ENCODE measurements at regions not wholly inside any gene's neighbourhood (a gene's known extent, or its start where the extent isn't known, plus 50 kb on each side); places are given as distances from the start of the nearest gene placed in this dataset.
"Not testable (repeated sequence)": the region's sequence is repeated elsewhere in the genome, so short reads cannot be mapped to it uniquely, and the experiment has no call there.

- no peaks in the 10 kb centered on the region for H3K27me3 ChIP-seq (ENCODE audit: control insufficient read depth in 5 of 5, insufficient read depth in 4 of 5, low read length in 5 of 5)
- no peak overlapping the region for H3K27ac ChIP-seq (ENCODE audit: low read depth, low read length)
- no peaks in the 10 kb centered on the region for H3K36me3 ChIP-seq (ENCODE audit: control insufficient read depth in 5 of 5, insufficient read depth in 5 of 5, low read length in 5 of 5)
- H3K4me1 ChIP-seq (ENCODE audit: control insufficient read depth in 5 of 5, insufficient read depth in 5 of 5, low read length in 5 of 5): no peaks in the 10 kb centered on the region
- H3K9ac ChIP-seq (ENCODE audit: low read length in 5 of 5): no peak overlapping the region
- H3K4me3 ChIP-seq (ENCODE audit: low read depth in 1 of 5, low read length in 5 of 5): no peak overlapping the region
- H3K9me3 ChIP-seq (ENCODE audit: control insufficient read depth in 5 of 5, low read length in 5 of 5): peaks cover 0 to 4% (median 0%) of the 10 kb centered on the region in 5 donors
Observed at GRCh38 chr18:22822841-22823508, 110.2 kb upstream of the RBBP8 start.

GRCh38 chr18:22826726-22827125 lies 106.4 kb upstream of the RBBP8 start:
- H3K9ac ChIP-seq (ENCODE audit: low read length in 5 of 5): no peak overlapping the region
- H3K4me1 ChIP-seq (ENCODE audit: control insufficient read depth in 5 of 5, insufficient read depth in 5 of 5, low read length in 5 of 5): no peaks in the 10 kb centered on the region
- H3K27ac ChIP-seq (ENCODE audit: low read depth, low read length): no peak overlapping the region
- H3K27me3 ChIP-seq (ENCODE audit: control insufficient read depth in 5 of 5, insufficient read depth in 4 of 5, low read length in 5 of 5): no peaks in the 10 kb centered on the region
- H3K9me3 ChIP-seq (ENCODE audit: control insufficient read depth in 5 of 5, low read length in 5 of 5): peaks cover 0 to 4% (median 0%) of the 10 kb centered on the region in 5 donors
- no peak overlapping the region for H3K4me3 ChIP-seq (ENCODE audit: low read depth in 1 of 5, low read length in 5 of 5)
- H3K36me3 ChIP-seq (ENCODE audit: control insufficient read depth in 5 of 5, insufficient read depth in 5 of 5, low read length in 5 of 5): no peaks in the 10 kb centered on the region

- Histone ChIP-seq H3K27ac (ENCODE audit: low read depth, low read length) (no peak overlapping the region), H3K4me1 (ENCODE audit: control insufficient read depth in 5 of 5, insufficient read depth in 5 of 5, low read length in 5 of 5) (no peaks in the 10 kb centered on the region), H3K9me3 (ENCODE audit: control insufficient read depth in 5 of 5, low read length in 5 of 5) (peaks cover 0 to 4% (median 0%) of the 10 kb centered on the region in 5 donors), H3K27me3 (ENCODE audit: control insufficient read depth in 5 of 5, insufficient read depth in 4 of 5, low read length in 5 of 5) (no peaks in the 10 kb centered on the region), H3K4me3 (ENCODE audit: low read depth in 1 of 5, low read length in 5 of 5) (no peak overlapping the region), H3K9ac (ENCODE audit: low read length in 5 of 5) (no peak overlapping the region), H3K36me3 (ENCODE audit: control insufficient read depth in 5 of 5, insufficient read depth in 5 of 5, low read length in 5 of 5) (no peaks in the 10 kb centered on the region)
Observed at GRCh38 chr18:22827216-22827615, 105.9 kb upstream of the RBBP8 start.

DNA sequence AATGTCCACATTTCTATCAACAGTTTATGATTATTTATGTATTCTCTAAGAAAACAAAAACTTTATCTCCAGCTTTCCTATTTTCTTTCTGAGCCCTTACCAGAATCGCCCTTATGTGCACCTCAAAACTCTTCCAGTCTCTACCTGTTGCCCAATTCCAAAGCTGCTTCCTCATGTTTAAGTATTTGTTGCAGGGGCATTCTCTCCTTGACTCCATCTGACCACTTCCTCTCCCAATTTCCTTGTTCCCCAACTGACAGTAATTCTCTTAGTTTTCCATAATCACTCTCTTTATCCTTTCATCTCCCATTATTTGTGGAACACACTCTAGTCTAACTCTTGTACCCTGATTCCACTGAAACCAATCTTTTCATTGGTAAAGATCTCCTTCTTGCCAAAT lies 105.4 kb upstream of the RBBP8 start:
- Histone ChIP-seq H3K27ac (ENCODE audit: low read depth, low read length) (no peak overlapping the region), H3K4me3 (ENCODE audit: low read depth in 1 of 5, low read length in 5 of 5) (no peak overlapping the region), H3K9ac (ENCODE audit: low read length in 5 of 5) (no peak overlapping the region), H3K27me3 (ENCODE audit: control insufficient read depth in 5 of 5, insufficient read depth in 4 of 5, low read length in 5 of 5) (no peaks in the 10 kb centered on the region), H3K36me3 (ENCODE audit: control insufficient read depth in 5 of 5, insufficient read depth in 5 of 5, low read length in 5 of 5) (no peaks in the 10 kb centered on the region), H3K4me1 (ENCODE audit: control insufficient read depth in 5 of 5, insufficient read depth in 5 of 5, low read length in 5 of 5) (no peaks in the 10 kb centered on the region), H3K9me3 (ENCODE audit: control insufficient read depth in 5 of 5, low read length in 5 of 5) (peaks cover 0 to 4% (median 0%) of the 10 kb centered on the region in 5 donors)

DNA sequence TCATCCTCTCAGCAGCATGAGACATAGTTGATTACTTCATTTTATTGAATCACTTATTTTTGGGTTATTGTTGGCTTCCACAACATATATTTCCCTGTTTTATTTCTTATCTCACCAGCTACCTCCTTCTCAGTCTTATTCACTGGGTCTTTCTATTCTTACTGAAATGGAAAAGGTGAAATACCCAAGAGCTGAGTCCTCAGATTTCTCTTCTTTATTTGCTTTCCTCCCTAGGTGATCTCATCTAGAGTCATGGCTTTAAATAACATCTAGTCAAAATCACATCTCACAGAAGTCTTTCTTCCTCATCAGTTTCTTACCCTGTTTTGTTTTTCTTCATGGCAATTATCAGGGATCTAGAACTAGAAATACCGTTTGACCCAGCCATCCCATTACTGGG lies 105.0 kb upstream of the RBBP8 start:
- Histone ChIP-seq H3K27me3 (ENCODE audit: control insufficient read depth in 5 of 5, insufficient read depth in 4 of 5, low read length in 5 of 5) (no peaks in the 10 kb centered on the region), H3K36me3 (ENCODE audit: control insufficient read depth in 5 of 5, insufficient read depth in 5 of 5, low read length in 5 of 5) (no peaks in the 10 kb centered on the region)

DNA sequence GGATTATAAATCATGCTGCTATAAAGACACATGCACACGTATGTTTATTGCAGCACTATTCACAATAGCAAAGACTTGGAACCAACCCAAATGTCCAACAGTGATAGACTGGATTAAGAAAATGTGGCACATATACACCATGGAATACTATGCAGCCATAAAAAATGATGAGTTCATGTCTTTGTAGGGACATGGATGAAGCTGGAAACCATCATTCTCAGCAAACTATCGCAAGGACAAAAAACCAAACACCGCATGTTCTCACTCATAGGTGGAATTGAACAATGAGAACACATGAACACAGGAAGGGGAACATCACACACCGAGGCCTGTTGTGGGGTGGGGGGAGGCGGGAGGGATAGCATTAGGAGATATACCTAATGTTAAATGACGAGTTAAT lies 104.5 kb upstream of the RBBP8 start:
- H3K9me3 ChIP-seq (ENCODE audit: control insufficient read depth in 5 of 5, low read length in 5 of 5); H3K9ac ChIP-seq (ENCODE audit: low read length in 5 of 5); H3K36me3 ChIP-seq (ENCODE audit: control insufficient read depth in 5 of 5, insufficient read depth in 5 of 5, low read length in 5 of 5); H3K27me3 ChIP-seq (ENCODE audit: control insufficient read depth in 5 of 5, insufficient read depth in 4 of 5, low read length in 5 of 5); H3K4me1 ChIP-seq (ENCODE audit: control insufficient read depth in 5 of 5, insufficient read depth in 5 of 5, low read length in 5 of 5); H3K27ac ChIP-seq (ENCODE audit: low read depth, low read length); H3K4me3 ChIP-seq (ENCODE audit: low read depth in 1 of 5, low read length in 5 of 5): not testable (repeated sequence)

More for the DNA sequence above, 105.0 kb upstream of the RBBP8 start:
- H3K9me3 ChIP-seq (ENCODE audit: control insufficient read depth in 5 of 5, low read length in 5 of 5): peaks cover 0 to 4% (median 0%) of the 10 kb centered on the region in 5 donors
- no peak overlapping the region for H3K27ac ChIP-seq (ENCODE audit: low read depth, low read length)
- H3K4me3 ChIP-seq (ENCODE audit: low read depth in 1 of 5, low read length in 5 of 5): no peak overlapping the region
- H3K4me1 ChIP-seq (ENCODE audit: control insufficient read depth in 5 of 5, insufficient read depth in 5 of 5, low read length in 5 of 5): no peaks in the 10 kb centered on the region
- no peak overlapping the region for H3K9ac ChIP-seq (ENCODE audit: low read length in 5 of 5)

DNA sequence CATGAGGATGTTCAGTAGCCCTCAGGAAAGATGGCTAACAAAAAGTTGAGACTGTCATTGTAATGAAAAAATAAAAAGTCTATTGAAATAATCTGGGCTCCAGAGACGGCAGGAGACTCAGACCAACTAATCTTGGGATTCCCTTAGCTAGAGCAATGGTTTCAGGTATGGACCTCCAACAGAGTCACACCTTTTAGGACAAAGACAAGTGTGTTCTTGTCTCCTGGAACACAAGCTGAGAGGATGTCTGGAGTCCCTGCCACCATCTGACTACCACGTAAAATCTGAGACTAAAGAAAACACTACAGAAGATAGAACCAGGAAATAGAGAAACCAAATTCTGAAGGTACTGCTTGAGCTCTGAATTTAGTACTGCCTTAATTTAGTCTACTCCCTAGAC lies 103.3 kb upstream of the RBBP8 start:
- no peak overlapping the region for H3K9ac ChIP-seq (ENCODE audit: low read length in 5 of 5)
- no peaks in the 10 kb centered on the region for H3K27me3 ChIP-seq (ENCODE audit: control insufficient read depth in 5 of 5, insufficient read depth in 4 of 5, low read length in 5 of 5)
- peaks cover 0 to 4% (median 0%) of the 10 kb centered on the region in 5 donors for H3K9me3 ChIP-seq (ENCODE audit: control insufficient read depth in 5 of 5, low read length in 5 of 5)
- H3K27ac ChIP-seq (ENCODE audit: low read depth, low read length): no peak overlapping the region
- no peaks in the 10 kb centered on the region for H3K4me1 ChIP-seq (ENCODE audit: control insufficient read depth in 5 of 5, insufficient read depth in 5 of 5, low read length in 5 of 5)
- H3K4me3 ChIP-seq (ENCODE audit: low read depth in 1 of 5, low read length in 5 of 5): no peak overlapping the region
- no peaks in the 10 kb centered on the region for H3K36me3 ChIP-seq (ENCODE audit: control insufficient read depth in 5 of 5, insufficient read depth in 5 of 5, low read length in 5 of 5)

DNA sequence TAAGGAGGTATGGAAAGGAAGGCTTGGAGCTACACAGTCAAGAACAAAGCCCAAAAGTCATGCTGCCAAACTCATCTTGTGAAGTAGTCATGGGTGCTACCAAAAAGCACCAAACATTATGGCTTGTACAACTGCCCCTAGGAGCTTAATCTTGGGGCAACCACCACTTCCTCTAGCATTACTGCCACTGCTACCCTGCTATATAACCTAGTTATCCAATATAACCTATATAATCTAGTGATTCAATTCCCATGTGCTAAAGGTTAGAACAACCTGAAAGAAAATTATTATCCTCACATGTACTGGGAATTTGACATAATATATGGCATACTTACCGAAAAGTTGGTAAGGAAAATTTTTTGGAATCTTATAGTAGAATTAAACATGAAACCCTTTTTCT lies 102.6 kb upstream of the RBBP8 start:
- no peak overlapping the region for H3K9ac ChIP-seq (ENCODE audit: low read length in 5 of 5)
- H3K9me3 ChIP-seq (ENCODE audit: control insufficient read depth in 5 of 5, low read length in 5 of 5): peaks cover 0 to 4% (median 0%) of the 10 kb centered on the region in 5 donors
- H3K4me1 ChIP-seq (ENCODE audit: control insufficient read depth in 5 of 5, insufficient read depth in 5 of 5, low read length in 5 of 5): no peaks in the 10 kb centered on the region
- H3K36me3 ChIP-seq (ENCODE audit: control insufficient read depth in 5 of 5, insufficient read depth in 5 of 5, low read length in 5 of 5): no peaks in the 10 kb centered on the region
- no peaks in the 10 kb centered on the region for H3K27me3 ChIP-seq (ENCODE audit: control insufficient read depth in 5 of 5, insufficient read depth in 4 of 5, low read length in 5 of 5)
- H3K27ac ChIP-seq (ENCODE audit: low read depth, low read length): no peak overlapping the region
- H3K4me3 ChIP-seq (ENCODE audit: low read depth in 1 of 5, low read length in 5 of 5): no peak overlapping the region

- Histone ChIP-seq H3K4me3 (ENCODE audit: low read depth in 1 of 5, low read length in 5 of 5) (no peak overlapping the region), H3K36me3 (ENCODE audit: control insufficient read depth in 5 of 5, insufficient read depth in 5 of 5, low read length in 5 of 5) (no peaks in the 10 kb centered on the region), H3K27me3 (ENCODE audit: control insufficient read depth in 5 of 5, insufficient read depth in 4 of 5, low read length in 5 of 5) (no peaks in the 10 kb centered on the region), H3K4me1 (ENCODE audit: control insufficient read depth in 5 of 5, insufficient read depth in 5 of 5, low read length in 5 of 5) (no peaks in the 10 kb centered on the region), H3K9ac (ENCODE audit: low read length in 5 of 5) (no peak overlapping the region), H3K27ac (ENCODE audit: low read depth, low read length) (no peak overlapping the region), H3K9me3 (ENCODE audit: control insufficient read depth in 5 of 5, low read length in 5 of 5) (peaks cover 0 to 4% (median 0%) of the 10 kb centered on the region in 5 donors)
Observed at GRCh38 chr18:22831441-22831904, 101.7 kb upstream of the RBBP8 start.

- Histone ChIP-seq H3K27ac (ENCODE audit: low read depth, low read length) (no peak overlapping the region), H3K27me3 (ENCODE audit: control insufficient read depth in 5 of 5, insufficient read depth in 4 of 5, low read length in 5 of 5) (no peaks in the 10 kb centered on the region), H3K4me3 (ENCODE audit: low read depth in 1 of 5, low read length in 5 of 5) (no peak overlapping the region), H3K4me1 (ENCODE audit: control insufficient read depth in 5 of 5, insufficient read depth in 5 of 5, low read length in 5 of 5) (no peaks in the 10 kb centered on the region), H3K9me3 (ENCODE audit: control insufficient read depth in 5 of 5, low read length in 5 of 5) (no peaks in the 10 kb centered on the region), H3K9ac (ENCODE audit: low read length in 5 of 5) (no peak overlapping the region), H3K36me3 (ENCODE audit: control insufficient read depth in 5 of 5, insufficient read depth in 5 of 5, low read length in 5 of 5) (no peaks in the 10 kb centered on the region)
Observed at GRCh38 chr18:22836932-22837331, 96.2 kb upstream of the RBBP8 start.
